IMR-90 (cell line): ENCODE measurements at regions not wholly inside any gene's neighbourhood (a gene's known extent, or its start where the extent isn't known, plus 50 kb on each side); places are given as distances from the start of the nearest gene placed in this dataset.

ENCODE experiments used
- ATAC-seq: fragments of 200-7000 bp; cut with Tn5 transposase; 2 replicates; pipeline ENCODE4 v1.9.1; 2020; ENCODE audit warnings: low read depth, mild to moderate bottlenecking, moderate library complexity
- BruUV-seq: library from RNA; stranded (reverse); fragments of 400-500 nt; replicated peaks from 2 replicates; lab custom pipeline; 2021; lab: Mats Ljungman, UMichigan
- CTCF ChIA-PET: fragments of 300-600 bp; formaldehyde crosslinking; extraction: SDS; loops from one replicate; lab custom pipeline; 2021; ENCODE audit warnings: antibody characterized with exemption; lab: Yijun Ruan, JAX
- POLR2A ChIA-PET: fragments of 300-600 bp; sonication (Branson Sonifier 250); formaldehyde crosslinking; loops from one replicate; lab custom pipeline; 2022; ENCODE audit warnings: antibody characterized with exemption; ENCODE audit not compliant: unreplicated experiment; lab: Charles Lee
- DNase-seq: peaks from one replicate; pipeline ENCODE4 v3.0.0; 2013
- H2AFZ ChIP-seq: replicated peaks from 2 replicates; pipeline ENCODE3; 2013; ENCODE audit warnings: low read length, mild to moderate bottlenecking; ENCODE audit not compliant: poor library complexity
- H2AK5ac ChIP-seq: 2 replicates; pipeline ENCODE4 v1.6.1; 2013; ENCODE audit warnings: low read depth, low read length, inconsistent platforms
- H2AK9ac ChIP-seq: replicated peaks from 2 replicates; pipeline ENCODE3; 2013; ENCODE audit warnings: mild to moderate bottlenecking, low read depth, low read length, moderate library complexity; ENCODE audit not compliant: poor library complexity
- H2BK120ac ChIP-seq: 2 replicates; pipeline ENCODE4 v1.6.1; 2013; ENCODE audit warnings: low read depth, low read length, inconsistent platforms
- H2BK15ac ChIP-seq: 3 replicates; pipeline ENCODE4 v1.6.1; 2013; ENCODE audit warnings: low read depth, low read length, inconsistent platforms
- H2BK20ac ChIP-seq: 2 replicates; pipeline ENCODE4 v1.6.1; 2013; ENCODE audit warnings: low read depth, mild to moderate bottlenecking, inconsistent platforms, low read length, moderate library complexity
- H2BK5ac ChIP-seq: 2 replicates; pipeline ENCODE4 v1.6.1; 2013; ENCODE audit warnings: mild to moderate bottlenecking, low read depth, low read length, inconsistent platforms; ENCODE audit not compliant: poor library complexity, severe bottlenecking
- H3K14ac ChIP-seq: replicated peaks from 2 replicates; pipeline ENCODE4 v1.6.1; 2013; ENCODE audit warnings: low read depth, low read length, inconsistent platforms
- H3K18ac ChIP-seq: 2 replicates; pipeline ENCODE4 v1.6.1; 2013; ENCODE audit warnings: low read depth, low read length, control low read depth
- H3K23ac ChIP-seq: 2 replicates; pipeline ENCODE4 v1.6.1; 2013; ENCODE audit warnings: low read depth, low read length, inconsistent platforms
- H3K27ac ChIP-seq: 2 replicates; pipeline ENCODE4 v1.5.1; 2013; ENCODE audit warnings: mild to moderate bottlenecking, control low read depth, low read length; ENCODE audit not compliant: insufficient read depth
- H3K27me3 ChIP-seq: 2 replicates; pipeline ENCODE4 v1.6.1; 2013; ENCODE audit warnings: low read length; ENCODE audit not compliant: control insufficient read depth, insufficient read depth
- H3K36me3 ChIP-seq: 2 replicates; pipeline ENCODE4 v1.6.1; 2013; ENCODE audit warnings: low read length, mixed read lengths; ENCODE audit not compliant: control insufficient read depth, insufficient read depth
- H3K4ac ChIP-seq: 2 replicates; pipeline ENCODE4 v1.6.1; 2013; ENCODE audit warnings: low read depth, low read length, inconsistent platforms
- H3K4me1 ChIP-seq: 2 replicates; pipeline ENCODE4 v1.6.1; 2013; ENCODE audit warnings: low read length, mixed read lengths; ENCODE audit not compliant: control insufficient read depth, insufficient read depth
- H3K4me2 ChIP-seq: 2 replicates; pipeline ENCODE4 v1.6.1; 2013; ENCODE audit warnings: low read depth, mild to moderate bottlenecking, control low read depth, low read length, moderate library complexity
- H3K4me3 ChIP-seq: 2 replicates; pipeline ENCODE4 v1.5.1; 2013; ENCODE audit warnings: low read depth, mild to moderate bottlenecking, control low read depth, low read length, moderate library complexity; ENCODE audit not compliant: insufficient read depth
- H3K56ac ChIP-seq: 2 replicates; pipeline ENCODE4 v1.6.1; 2013; ENCODE audit warnings: low read length, inconsistent platforms; ENCODE audit not compliant: insufficient read depth; ENCODE audit errors: extremely low read depth
- H3K79me1 ChIP-seq, 2 experiments: 2 replicates each; pipeline ENCODE4 v1.6.1; 2013; ENCODE audit warnings: low read length in 2 of 2, inconsistent platforms in 1 of 2, low read depth in 1 of 2
- H3K9ac ChIP-seq: 2 replicates; pipeline ENCODE4 v1.6.1; 2013; ENCODE audit warnings: low read depth, low read length, control low read depth
- H3K9me1 ChIP-seq: 2 replicates; pipeline ENCODE4 v1.6.1; 2013; ENCODE audit warnings: low read length, inconsistent platforms; ENCODE audit not compliant: insufficient read depth
- H3K9me3 ChIP-seq: 2 replicates; pipeline ENCODE4 v1.6.1; 2013; ENCODE audit warnings: low read length; ENCODE audit not compliant: control insufficient read depth, insufficient read depth
- H4K20me1 ChIP-seq: 2 replicates; pipeline ENCODE4 v1.6.1; 2013; ENCODE audit warnings: low read length, inconsistent platforms; ENCODE audit not compliant: insufficient read depth
- H4K5ac ChIP-seq: 2 replicates; pipeline ENCODE4 v1.6.1; 2013; ENCODE audit warnings: mild to moderate bottlenecking, low read depth, low read length, control low read depth
- H4K8ac ChIP-seq, 2 experiments: 2 replicates each; pipeline ENCODE4 v1.6.1; 2013; ENCODE audit warnings: low read depth in 2 of 2, low read length in 2 of 2, control low read depth in 1 of 2, inconsistent platforms in 1 of 2
- H4K91ac ChIP-seq: 2 replicates; pipeline ENCODE4 v1.6.1; 2013; ENCODE audit warnings: low read depth, low read length, inconsistent platforms; ENCODE audit not compliant: insufficient read depth
- CHD1 ChIP-seq: IDR thresholded peaks from 2 replicates; pipeline ENCODE4 v1.6.1; 2012; ENCODE audit warnings: low read depth, low read length, improper control_type of control experiment
- FOS ChIP-seq: fragments of 150-350 bp; IDR thresholded peaks from 2 replicates; pipeline ENCODE4 v1.6.1; 2016; ENCODE audit warnings: low read depth, low read length
- MAFK ChIP-seq: IDR thresholded peaks from 2 replicates; pipeline ENCODE4 v1.6.1; 2012; ENCODE audit warnings: low read depth, low read length, improper control_type of control experiment
- NFE2L2 ChIP-seq: fragments of 150-350 bp; IDR thresholded peaks from 2 replicates; pipeline ENCODE4 v1.6.1; 2016; ENCODE audit warnings: low read depth, mild to moderate bottlenecking, low read length
- RAD21 ChIP-seq: IDR thresholded peaks from 2 replicates; pipeline ENCODE4 v1.6.1; 2012; ENCODE audit warnings: low read length, improper control_type of control experiment
- RFX5 ChIP-seq: IDR thresholded peaks from 2 replicates; pipeline ENCODE4 v1.8.0; 2012; ENCODE audit warnings: low read depth, mild to moderate bottlenecking, low read length, moderate library complexity
- WGBS, 2 experiments: methylation state at CpG; one replicate each; pipeline versions ENCODE4 v1.1.5 to v1.1.7; 2013; ENCODE audit warnings: missing lambda C conversion rate in 2 of 2; ENCODE audit not compliant: insufficient read length in 1 of 2; ENCODE audit errors: extremely low coverage in 2 of 2; 5-methylcytosine and 5-hydroxymethylcytosine counted together
- dilution Hi-C: fragments of 300-500 bp; cut with HindIII; formaldehyde crosslinking; loops from one replicate; pipeline ENCODE4 v1.14.3; 2018; ENCODE audit warnings: low sequenced_read_pairs; ENCODE audit not compliant: unreplicated experiment
- in situ Hi-C: fragments of 300-500 bp; cut with MboI; formaldehyde crosslinking; loops from 3 replicates; pipeline ENCODE4 v1.14.3; 2019; ENCODE audit warnings: low sequenced_read_pairs, inconsistent platforms, mixed read lengths
- intact Hi-C: fragments of 100-400 bp; cut with micrococcal nuclease; formaldehyde crosslinking; loops from 2 replicates; pipeline ENCODE4 v1.10.0; 2022
- TF ChIP-seq, protein P1 (sequence below): fragments of 150-350 bp; IDR thresholded peaks from 2 replicates; pipeline ENCODE4 v1.6.1; 2016; ENCODE audit warnings: low read depth, mild to moderate bottlenecking, low read length, moderate library complexity, borderline replicate concordance

DNA sequence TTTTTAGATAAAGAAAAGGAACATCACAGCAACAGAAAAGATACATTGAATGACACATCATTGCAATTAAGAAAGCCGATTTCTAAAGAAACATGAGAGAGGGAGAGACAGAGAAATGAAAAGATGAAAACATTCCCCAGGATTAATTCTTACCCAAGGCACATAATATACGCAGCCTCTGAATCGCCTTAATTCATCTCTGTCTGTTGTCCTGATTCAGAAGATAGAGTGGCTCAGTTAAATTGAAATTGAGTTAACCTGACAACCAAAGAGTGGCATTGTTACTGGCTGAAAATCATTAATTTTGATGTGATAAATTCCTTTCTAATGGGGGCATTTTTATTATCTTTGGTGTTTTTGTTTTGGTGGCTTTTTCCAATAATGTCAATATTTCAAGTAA lies 701.9 kb downstream of the EDEM1 start:
- in situ Hi-C loops (no loop called here), intact Hi-C loops (no loop called here), dilution Hi-C loops (no loop called here)
- H3K4me3 ChIP-seq, result no peak overlapping the region
- no peak overlapping the region for H4K5ac ChIP-seq
- H2AK5ac ChIP-seq, result no peak overlapping the region
- no peak overlapping the region for H2BK20ac ChIP-seq
- H3K9ac ChIP-seq, result no peak overlapping the region
- no peak overlapping the region for H3K14ac ChIP-seq
- ATAC-seq (no peak), DNase-seq (no peak)
- H4K91ac ChIP-seq, result no peak overlapping the region
- H3K23ac ChIP-seq, result no peak overlapping the region
- CTCF ChIA-PET, result no interaction called here
- TF ChIP-seq RFX5 (no peak), RAD21 (no peak), CHD1 (no peak), MAFK (no peak), NFE2L2 (no peak), FOS (no peak)
- TF ChIP-seq, protein P1, sequence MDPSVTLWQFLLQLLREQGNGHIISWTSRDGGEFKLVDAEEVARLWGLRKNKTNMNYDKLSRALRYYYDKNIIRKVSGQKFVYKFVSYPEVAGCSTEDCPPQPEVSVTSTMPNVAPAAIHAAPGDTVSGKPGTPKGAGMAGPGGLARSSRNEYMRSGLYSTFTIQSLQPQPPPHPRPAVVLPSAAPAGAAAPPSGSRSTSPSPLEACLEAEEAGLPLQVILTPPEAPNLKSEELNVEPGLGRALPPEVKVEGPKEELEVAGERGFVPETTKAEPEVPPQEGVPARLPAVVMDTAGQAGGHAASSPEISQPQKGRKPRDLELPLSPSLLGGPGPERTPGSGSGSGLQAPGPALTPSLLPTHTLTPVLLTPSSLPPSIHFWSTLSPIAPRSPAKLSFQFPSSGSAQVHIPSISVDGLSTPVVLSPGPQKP, result no peak
- H3K4ac ChIP-seq, result no peak overlapping the region
- H3K27me3 ChIP-seq, result no peaks in the 10 kb centered on the region
- H2BK15ac ChIP-seq, result no peak overlapping the region
- POLR2A ChIA-PET, result no interaction called here
- no peaks in the 10 kb centered on the region for H3K4me1 ChIP-seq
- no peak overlapping the region for H2BK120ac ChIP-seq
- H2AK9ac ChIP-seq, result no peak overlapping the region
- no peak overlapping the region for H3K4me2 ChIP-seq
- H3K27ac ChIP-seq, result no peak overlapping the region
- no CpG with 5 or more reads among the region's 3 CpGs for WGBS, 2 experiments
- no peak overlapping the region for H4K8ac ChIP-seq
- H2AFZ ChIP-seq, result no peak overlapping the region
- no peaks in the 10 kb centered on the region for H3K9me1 ChIP-seq
- no TSS peak for BruUV-seq
- H2BK5ac ChIP-seq, result no peak overlapping the region
- H3K9me3 ChIP-seq, result peaks cover 5% of the 10 kb centered on the region
- no peaks in the 10 kb centered on the region for H3K79me1 ChIP-seq
- no peaks in the 10 kb centered on the region for H4K20me1 ChIP-seq
- H3K18ac ChIP-seq, result no peak overlapping the region
- no peaks in the 10 kb centered on the region for H3K36me3 ChIP-seq
- H3K56ac ChIP-seq, result no peak overlapping the region
